ENCODE measurements at regions not wholly inside any gene's neighbourhood (a gene's known extent, or its start where the extent isn't known, plus 50 kb on each side); places are given as distances from the start of the nearest gene placed in this dataset.

DNA sequence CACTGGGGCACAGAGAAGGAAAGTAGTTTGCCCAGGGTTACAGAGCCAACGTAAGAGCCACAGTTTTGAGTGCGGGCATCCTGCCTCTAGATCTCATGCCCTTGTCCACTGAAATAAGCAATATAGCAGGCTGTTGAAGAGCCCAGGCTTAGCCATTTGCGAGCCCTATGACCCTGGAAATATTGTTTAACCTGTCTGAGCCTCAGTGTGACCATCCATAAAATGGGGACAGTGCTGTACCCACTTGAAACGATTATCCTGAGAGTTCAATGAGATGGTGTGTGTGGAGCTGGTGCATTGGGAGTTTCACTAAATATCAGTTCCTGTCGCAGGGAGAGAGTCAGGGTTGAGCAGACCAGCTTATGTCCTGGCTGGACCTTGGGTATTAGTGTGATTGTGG, 173.1 kb upstream of the KCNG1 start:
- DNase-seq (ENCODE audit: low read depth, low spot score) = no peak
- Histone ChIP-seq H4K20me1 (ENCODE audit: control insufficient read depth, extremely low read depth, insufficient read depth, low read length) (no peaks in the 10 kb centered on the region), H3K79me2 (ENCODE audit: control insufficient read depth, insufficient read depth, low read length) (no peaks in the 10 kb centered on the region), H3K27ac (ENCODE audit: control insufficient read depth, insufficient read depth, low read length) (no peak overlapping the region), H3K9me1 (ENCODE audit: control insufficient read depth, extremely low read depth, insufficient read depth, low read length) (no peaks in the 10 kb centered on the region), H3K27me3 (ENCODE audit: control insufficient read depth, extremely low read depth, insufficient read depth, low read length) (peaks cover 7% of the 10 kb centered on the region), H3K9me3 (ENCODE audit: control insufficient read depth, low read depth, low read length) (no peaks in the 10 kb centered on the region), H3K36me3 (ENCODE audit: control insufficient read depth in 2 of 2, extremely low read depth in 1 of 2, insufficient read depth in 2 of 2, low read length in 2 of 2) (no peaks in the 10 kb centered on the region), H3K4me2 (ENCODE audit: control insufficient read depth, extremely low read depth, insufficient read depth, low read depth, low read length) (peak overlapping the region; percentile 41), H3K4me3 (ENCODE audit: control insufficient read depth in 2 of 3, extremely low read depth in 1 of 3, insufficient read depth in 2 of 3, low read depth in 1 of 3, low read length in 3 of 3) (no peak overlapping the region), H3K4me1 (ENCODE audit: control insufficient read depth, extremely low read depth, insufficient read depth, low read length) (peaks cover 5% of the 10 kb centered on the region), H3K9ac (ENCODE audit: control insufficient read depth, extremely low read depth, insufficient read depth, low read length) (no peak overlapping the region), H2AFZ (ENCODE audit: control insufficient read depth, low read length) (no peak overlapping the region)
- dilution Hi-C loops (cut with MboI; ENCODE audit: extremely low pct_ligation_motif_present, low sequenced_read_pairs) = no loop called here
- TF ChIP-seq, protein P1, sequence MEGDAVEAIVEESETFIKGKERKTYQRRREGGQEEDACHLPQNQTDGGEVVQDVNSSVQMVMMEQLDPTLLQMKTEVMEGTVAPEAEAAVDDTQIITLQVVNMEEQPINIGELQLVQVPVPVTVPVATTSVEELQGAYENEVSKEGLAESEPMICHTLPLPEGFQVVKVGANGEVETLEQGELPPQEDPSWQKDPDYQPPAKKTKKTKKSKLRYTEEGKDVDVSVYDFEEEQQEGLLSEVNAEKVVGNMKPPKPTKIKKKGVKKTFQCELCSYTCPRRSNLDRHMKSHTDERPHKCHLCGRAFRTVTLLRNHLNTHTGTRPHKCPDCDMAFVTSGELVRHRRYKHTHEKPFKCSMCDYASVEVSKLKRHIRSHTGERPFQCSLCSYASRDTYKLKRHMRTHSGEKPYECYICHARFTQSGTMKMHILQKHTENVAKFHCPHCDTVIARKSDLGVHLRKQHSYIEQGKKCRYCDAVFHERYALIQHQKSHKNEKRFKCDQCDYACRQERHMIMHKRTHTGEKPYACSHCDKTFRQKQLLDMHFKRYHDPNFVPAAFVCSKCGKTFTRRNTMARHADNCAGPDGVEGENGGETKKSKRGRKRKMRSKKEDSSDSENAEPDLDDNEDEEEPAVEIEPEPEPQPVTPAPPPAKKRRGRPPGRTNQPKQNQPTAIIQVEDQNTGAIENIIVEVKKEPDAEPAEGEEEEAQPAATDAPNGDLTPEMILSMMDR (optimal IDR thresholded peaks at IDR 0.05 in 1 of 3, IDR thresholded peaks at IDR 0.05 in 1 of 3, conservative IDR thresholded peaks at IDR 0.05 in 1 of 3; ENCODE audit: extremely low read depth in 1 of 3, insufficient read depth in 2 of 3, low read length in 3 of 3) = no peak
- no peak for TF ChIP-seq EZH2 (IDR thresholded peaks at IDR 0.05; ENCODE audit: low read length)
- FAIRE-seq = no peak

DNA sequence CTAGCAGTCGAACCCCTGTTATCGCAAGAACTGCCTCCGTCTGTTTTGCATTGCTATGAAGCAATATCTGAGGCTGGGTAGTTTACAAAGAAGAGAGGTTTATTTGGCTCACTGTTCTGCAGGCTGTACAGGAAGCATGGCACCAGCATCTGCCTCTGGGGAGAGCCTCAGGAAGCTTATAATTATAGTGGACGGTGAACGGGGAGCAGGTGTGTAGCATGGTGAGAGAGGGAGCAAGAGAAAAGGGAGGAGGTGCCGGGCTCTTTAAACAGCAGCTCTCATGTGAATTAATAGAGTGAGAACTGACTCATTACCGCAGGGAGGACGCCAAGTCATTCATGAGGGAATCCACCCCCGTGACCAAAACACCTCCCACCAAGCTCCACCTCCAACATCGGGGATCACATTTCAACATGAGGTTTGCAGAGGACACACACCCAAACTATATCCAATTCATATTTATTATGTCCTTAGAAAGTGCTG, 172.6 kb upstream of the KCNG1 start:
- no peak overlapping the region for H3K9ac ChIP-seq (ENCODE audit: control insufficient read depth, extremely low read depth, insufficient read depth, low read length)
- H3K27me3 ChIP-seq (ENCODE audit: control insufficient read depth, extremely low read depth, insufficient read depth, low read length) = peaks cover 7% of the 10 kb centered on the region
- H3K27ac ChIP-seq (ENCODE audit: control insufficient read depth, insufficient read depth, low read length) = no peak overlapping the region
- no peak overlapping the region for H2AFZ ChIP-seq (ENCODE audit: control insufficient read depth, low read length)
- H3K4me1 ChIP-seq (ENCODE audit: control insufficient read depth, extremely low read depth, insufficient read depth, low read length) = peaks cover 5% of the 10 kb centered on the region
- no peaks in the 10 kb centered on the region for H3K9me1 ChIP-seq (ENCODE audit: control insufficient read depth, extremely low read depth, insufficient read depth, low read length)
- H3K79me2 ChIP-seq (ENCODE audit: control insufficient read depth, insufficient read depth, low read length) = no peaks in the 10 kb centered on the region
- peak; percentile 75 for FAIRE-seq
- no peaks in the 10 kb centered on the region for H3K36me3 ChIP-seq (ENCODE audit: control insufficient read depth in 2 of 2, extremely low read depth in 1 of 2, insufficient read depth in 2 of 2, low read length in 2 of 2)
- H4K20me1 ChIP-seq (ENCODE audit: control insufficient read depth, extremely low read depth, insufficient read depth, low read length) = no peaks in the 10 kb centered on the region
- H3K4me3 ChIP-seq (ENCODE audit: control insufficient read depth in 2 of 3, extremely low read depth in 1 of 3, insufficient read depth in 2 of 3, low read depth in 1 of 3, low read length in 3 of 3) = no peak overlapping the region
- peak; percentile 42 for DNase-seq (ENCODE audit: low read depth, low spot score)
- dilution Hi-C loops (cut with MboI; ENCODE audit: extremely low pct_ligation_motif_present, low sequenced_read_pairs) = no loop called here
- no peaks in the 10 kb centered on the region for H3K9me3 ChIP-seq (ENCODE audit: control insufficient read depth, low read depth, low read length)
- no peak for TF ChIP-seq EZH2 (IDR thresholded peaks at IDR 0.05; ENCODE audit: low read length)
- TF ChIP-seq, protein P1 (optimal IDR thresholded peaks at IDR 0.05 in 1 of 3, IDR thresholded peaks at IDR 0.05 in 1 of 3, conservative IDR thresholded peaks at IDR 0.05 in 1 of 3; ENCODE audit: extremely low read depth in 1 of 3, insufficient read depth in 2 of 3, low read length in 3 of 3) = no peak
- peak overlapping the region; percentile 41 for H3K4me2 ChIP-seq (ENCODE audit: control insufficient read depth, extremely low read depth, insufficient read depth, low read depth, low read length)
